ENCODE measurements at regions not wholly inside any gene's neighbourhood (a gene's known extent, or its start where the extent isn't known, plus 50 kb on each side); places are given as distances from the start of the nearest gene placed in this dataset.

GRCh38 chr14:98085751-98086150, 1186.2 kb downstream of the BCL11B start:
- no peak for DNase-seq

- DNase-seq, result no peak
Observed at GRCh38 chr14:98093111-98093510, 1178.9 kb downstream of the BCL11B start.

DNA sequence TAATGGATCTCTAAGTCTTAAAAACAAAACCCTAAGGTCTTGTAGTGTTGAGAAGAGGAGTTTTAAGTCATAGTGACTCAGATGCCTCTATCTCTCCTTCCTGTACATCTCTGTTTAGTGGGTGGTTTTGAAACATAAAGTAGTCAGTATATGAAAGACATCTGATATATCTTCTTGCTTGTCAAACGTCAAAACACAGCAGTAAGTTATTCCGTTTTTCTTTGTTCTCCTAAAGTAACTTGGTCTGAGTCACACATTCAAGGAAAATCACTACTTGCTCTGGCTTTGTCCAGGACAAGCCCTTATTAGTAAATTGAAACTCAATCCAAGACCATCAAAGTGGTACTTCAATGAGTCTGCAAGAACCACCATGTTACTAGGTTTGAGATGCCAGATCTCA, 1172.5 kb downstream of the BCL11B start:
- no peak for DNase-seq

DNA sequence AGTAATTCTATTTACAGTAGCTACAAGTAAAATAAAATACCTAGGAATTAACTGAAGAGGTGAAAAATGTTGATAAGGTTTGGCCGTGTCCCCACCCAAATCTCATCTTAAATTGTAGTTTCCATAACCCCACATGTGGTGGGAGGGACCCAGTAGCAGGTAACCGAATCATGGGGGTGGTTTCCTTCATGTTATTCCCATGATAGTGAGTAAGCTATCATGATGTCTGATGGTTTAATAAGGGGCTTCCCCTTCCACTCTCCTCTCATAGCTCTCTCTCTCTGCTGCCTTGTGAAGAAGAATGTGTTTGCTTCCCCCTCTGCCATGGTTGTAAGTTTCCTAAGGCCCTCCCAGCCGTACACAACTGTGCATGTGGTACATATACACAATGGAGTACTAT, 1170.7 kb downstream of the BCL11B start:
- no peak for DNase-seq

DNA sequence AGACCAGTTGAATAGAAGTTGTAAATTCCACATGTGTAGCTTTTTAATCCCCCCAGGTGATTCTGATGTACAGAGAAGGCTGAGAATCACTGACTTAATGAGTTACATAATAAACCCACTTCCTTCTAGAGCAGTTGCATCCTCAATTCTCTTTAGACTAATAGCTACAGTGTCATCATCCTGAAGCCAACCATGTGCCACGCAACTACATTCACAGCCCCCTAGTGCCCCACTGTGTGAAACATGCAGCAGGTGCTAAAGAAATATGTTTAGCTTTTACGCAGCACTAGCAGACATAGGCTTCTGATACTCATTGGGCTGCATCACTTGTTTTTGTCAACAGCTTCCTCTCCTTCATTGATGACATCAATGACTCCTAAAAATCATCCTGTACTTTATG, 1168.3 kb downstream of the BCL11B start:
- no peak for DNase-seq

- no peak for DNase-seq
Observed at GRCh38 chr14:98109326-98109725, 1162.7 kb downstream of the BCL11B start.

- no peak for DNase-seq
Observed at GRCh38 chr14:98112194-98112780, 1159.7 kb downstream of the BCL11B start.

GRCh38 chr14:98114122-98114895, 1157.7 kb downstream of the BCL11B start:
- DNase-seq, result no peak

GRCh38 chr14:98114946-98115345, 1157.1 kb downstream of the BCL11B start:
- DNase-seq, result no peak

- DNase-seq, result no peak
Observed at GRCh38 chr14:98118749-98119148, 1153.2 kb downstream of the BCL11B start.

DNA sequence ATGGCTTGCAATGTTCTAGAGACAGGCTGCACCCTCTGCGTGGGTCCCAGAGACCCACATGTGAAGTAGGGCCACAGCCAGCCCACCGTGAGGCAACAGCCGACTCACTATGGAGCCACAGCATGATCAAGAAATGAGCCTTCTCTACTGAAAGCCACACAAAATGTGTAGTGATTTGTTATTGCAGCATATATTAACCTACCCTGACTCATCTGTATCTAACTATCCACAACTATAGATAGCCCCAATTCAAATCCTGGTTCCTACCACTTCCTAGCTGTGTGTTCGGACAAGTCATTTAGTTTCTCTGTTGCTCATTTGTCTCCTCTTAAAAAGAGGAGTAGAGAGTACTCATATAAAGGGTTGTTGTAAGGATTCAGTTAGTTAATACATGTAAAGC, 1152.3 kb downstream of the BCL11B start:
- no peak for DNase-seq

GRCh38 chr14:98120831-98121464, 1151.0 kb downstream of the BCL11B start:
- no peak for DNase-seq

GRCh38 chr14:98122527-98122926, 1149.5 kb downstream of the BCL11B start:
- no peak for DNase-seq

GRCh38 chr14:98130691-98131090, 1141.3 kb downstream of the BCL11B start:
- no peak for DNase-seq

DNA sequence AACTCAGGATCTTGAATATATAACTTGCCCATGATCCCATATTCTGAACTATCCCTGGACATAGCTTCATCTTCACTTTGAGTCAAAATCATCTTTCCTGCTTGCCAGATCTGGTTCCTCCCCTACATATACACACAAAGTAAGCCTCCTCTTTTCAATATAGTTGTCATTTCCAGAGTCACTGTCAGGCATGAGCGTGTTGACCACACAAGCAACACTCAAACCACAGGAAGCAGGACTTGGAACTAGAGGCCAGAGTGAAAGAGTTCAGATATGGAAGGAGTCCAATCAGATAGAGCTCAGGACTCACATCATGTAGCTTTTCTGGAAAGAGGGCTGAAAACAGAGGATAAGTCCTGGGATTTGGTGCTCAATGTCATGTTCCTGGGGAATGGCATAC, 1140.6 kb downstream of the BCL11B start:
- no peak for DNase-seq

- DNase-seq, result no peak
Observed at GRCh38 chr14:98133806-98134205, 1138.2 kb downstream of the BCL11B start.

DNA sequence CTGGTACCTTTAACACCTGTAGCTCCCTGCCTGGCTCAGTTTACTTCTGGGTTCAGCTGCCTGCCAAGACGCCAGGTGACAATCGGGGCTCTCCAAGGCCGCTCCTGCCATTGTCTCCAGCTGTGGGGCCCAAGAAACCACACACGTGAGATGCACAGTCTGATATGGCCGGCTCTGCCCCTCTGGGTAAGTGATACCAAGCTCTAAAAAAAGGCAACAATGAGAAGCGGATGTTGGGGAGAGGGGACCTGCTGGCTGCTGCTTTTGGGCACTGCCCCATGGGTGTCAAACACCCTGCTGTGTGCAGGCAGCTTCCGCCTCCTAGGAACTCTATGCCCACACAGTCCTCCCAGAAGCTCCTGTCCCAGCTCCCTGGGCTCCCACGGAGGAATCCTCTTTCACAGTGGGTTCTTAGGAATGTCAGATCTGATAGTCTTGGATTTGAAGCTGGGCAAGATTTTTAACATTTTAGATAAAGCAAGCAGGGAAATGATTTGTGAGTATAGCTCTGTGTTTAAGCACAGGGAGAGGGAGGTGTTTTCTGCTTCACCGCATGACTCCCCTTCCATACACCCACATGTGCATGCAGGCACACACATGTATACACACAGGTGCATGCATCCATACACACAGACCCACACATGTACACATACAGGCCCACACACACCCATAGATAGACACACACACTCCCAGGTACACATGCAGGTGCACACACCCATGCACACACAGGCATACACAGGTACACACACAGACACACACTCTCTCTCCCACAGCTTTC, 1135.8 kb downstream of the BCL11B start:
- no peak for DNase-seq

DNA sequence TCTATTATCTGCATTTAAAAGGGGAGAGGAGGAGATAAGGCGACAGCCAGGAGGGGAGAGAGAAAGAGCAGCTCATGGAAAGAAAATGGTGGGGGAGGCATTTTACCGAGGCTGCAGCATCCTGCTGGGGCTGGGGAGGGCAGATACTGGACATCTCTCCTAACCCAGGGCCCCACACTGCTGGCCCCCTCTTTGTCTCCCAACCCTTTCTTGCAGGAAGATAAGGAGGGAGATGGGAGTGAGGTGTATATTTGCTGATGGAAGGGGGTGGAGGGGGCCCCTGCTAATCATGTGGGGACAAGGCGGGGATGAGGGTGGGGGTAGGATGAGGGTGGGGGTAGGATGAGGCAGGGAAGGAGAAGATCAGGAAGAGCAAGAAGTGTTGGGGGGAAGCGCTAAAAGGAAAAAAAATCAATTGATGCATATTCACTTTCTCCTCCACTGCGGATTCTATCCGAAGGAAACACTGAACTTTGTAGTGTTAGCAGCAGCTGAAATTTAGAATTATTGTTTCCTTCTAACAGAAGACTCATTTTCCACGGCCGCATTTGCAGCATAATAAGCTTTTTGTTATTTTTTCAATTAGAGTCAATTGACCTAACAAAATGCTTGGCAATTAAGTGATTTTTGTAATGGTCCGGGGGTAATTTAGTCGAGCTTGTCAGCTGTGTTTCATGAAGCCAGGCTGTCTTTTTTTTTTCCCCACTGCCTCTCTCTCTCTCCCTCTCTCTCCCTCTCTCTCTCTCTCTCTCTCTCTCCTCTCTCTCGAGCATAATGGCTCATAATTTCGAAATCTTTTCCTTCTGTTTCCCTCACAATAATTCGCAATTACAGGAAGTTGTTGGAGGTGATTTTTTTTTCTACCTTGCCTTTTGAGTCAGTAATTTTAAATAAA, 1134.6 kb downstream of the BCL11B start:
- no peak for DNase-seq

DNA sequence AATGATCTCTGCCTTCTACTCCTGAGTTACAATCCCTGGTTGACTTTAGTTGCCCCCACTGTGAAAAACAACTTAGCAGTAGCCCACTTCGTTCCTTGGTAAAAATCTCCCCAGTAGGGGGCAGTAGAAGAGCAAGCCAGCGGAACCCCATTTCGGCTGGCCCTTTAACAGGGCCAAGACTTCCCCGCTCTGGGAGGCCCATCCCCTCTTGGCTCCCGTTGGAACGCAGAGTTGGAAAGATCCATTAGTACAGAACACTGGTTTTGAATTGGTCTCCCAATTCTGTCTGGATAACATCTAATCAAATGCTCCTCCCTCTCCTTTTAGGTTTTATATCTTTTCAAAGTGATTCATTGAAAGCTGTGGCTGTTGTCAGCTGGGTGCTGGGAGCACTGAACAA, 1133.3 kb downstream of the BCL11B start:
- DNase-seq, result no peak

GRCh38 chr14:98140862-98141530, 1131.0 kb downstream of the BCL11B start:
- DNase-seq, result no peak

- no peak for DNase-seq
Observed at GRCh38 chr14:98143566-98143965, 1128.4 kb downstream of the BCL11B start.

GRCh38 chr14:98144964-98145363, 1127.0 kb downstream of the BCL11B start:
- no peak for DNase-seq

Measured in OCI-M1 (cell line).